ENCODE measurements at regions not wholly inside any gene's neighbourhood (a gene's known extent, or its start where the extent isn't known, plus 50 kb on each side); places are given as distances from the start of the nearest gene placed in this dataset.
"Not testable (repeated sequence)": the region's sequence is repeated elsewhere in the genome, so short reads cannot be mapped to it uniquely, and the experiment has no call there.

DNA sequence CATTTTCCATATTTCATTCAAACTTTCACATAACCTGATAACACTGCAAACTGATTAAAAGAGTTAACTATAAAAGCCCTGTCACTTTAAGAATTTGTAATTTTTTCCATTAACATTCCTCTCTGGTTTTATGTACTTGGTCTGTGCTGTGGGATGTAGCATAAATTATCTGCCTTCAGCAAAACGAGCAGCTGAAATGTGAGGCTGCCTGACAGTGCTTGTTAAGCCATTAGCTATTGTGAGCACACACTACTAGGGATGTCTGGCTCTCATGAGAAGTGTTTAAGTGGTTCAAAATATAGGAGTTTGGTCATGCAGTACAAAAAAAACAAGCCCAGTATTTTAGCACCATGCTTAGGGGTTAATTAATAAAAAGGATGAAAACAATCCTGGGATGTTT lies 63.0 kb downstream of the HOXA1 start:
- H3K4me3 ChIP-seq (ENCODE audit: low read length), result no peak overlapping the region
- peak overlapping the region in 2 of 8 donors; percentile 38 to 89 for H3K27ac Mint-ChIP-seq
- H3K27me3 ChIP-seq (ENCODE audit: insufficient read depth, low read length, poor library complexity, severe bottlenecking), result no peaks in the 10 kb centered on the region
- no peaks in the 10 kb centered on the region for H3K9me3 Mint-ChIP-seq
- no peak for DNase-seq
- POLR2A ChIA-PET, result no interaction called here
- no peaks in the 10 kb centered on the region for H3K9me3 ChIP-seq (ENCODE audit: low read length)
- H3K4me1 Mint-ChIP-seq, result peaks cover 17 to 24% (median 24%) of the 10 kb centered on the region in 3 donors
- H3K27me3 Mint-ChIP-seq, result peaks cover under 1 to 2% of the 10 kb centered on the region in 2 donors
- H3K4me3 Mint-ChIP-seq, result no peak overlapping the region
- H3K27ac ChIP-seq (ENCODE audit: low read depth, low read length), result no peak overlapping the region
- no peaks in the 10 kb centered on the region for H3K36me3 ChIP-seq (ENCODE audit: insufficient read depth, low read length)
- CTCF ChIA-PET, result no interaction called here
- peaks cover 0 to 4% (median 0%) of the 10 kb centered on the region in 3 donors for H3K36me3 Mint-ChIP-seq
- H3K4me1 ChIP-seq (ENCODE audit: insufficient read depth, low read length), result peaks cover 7% of the 10 kb centered on the region

DNA sequence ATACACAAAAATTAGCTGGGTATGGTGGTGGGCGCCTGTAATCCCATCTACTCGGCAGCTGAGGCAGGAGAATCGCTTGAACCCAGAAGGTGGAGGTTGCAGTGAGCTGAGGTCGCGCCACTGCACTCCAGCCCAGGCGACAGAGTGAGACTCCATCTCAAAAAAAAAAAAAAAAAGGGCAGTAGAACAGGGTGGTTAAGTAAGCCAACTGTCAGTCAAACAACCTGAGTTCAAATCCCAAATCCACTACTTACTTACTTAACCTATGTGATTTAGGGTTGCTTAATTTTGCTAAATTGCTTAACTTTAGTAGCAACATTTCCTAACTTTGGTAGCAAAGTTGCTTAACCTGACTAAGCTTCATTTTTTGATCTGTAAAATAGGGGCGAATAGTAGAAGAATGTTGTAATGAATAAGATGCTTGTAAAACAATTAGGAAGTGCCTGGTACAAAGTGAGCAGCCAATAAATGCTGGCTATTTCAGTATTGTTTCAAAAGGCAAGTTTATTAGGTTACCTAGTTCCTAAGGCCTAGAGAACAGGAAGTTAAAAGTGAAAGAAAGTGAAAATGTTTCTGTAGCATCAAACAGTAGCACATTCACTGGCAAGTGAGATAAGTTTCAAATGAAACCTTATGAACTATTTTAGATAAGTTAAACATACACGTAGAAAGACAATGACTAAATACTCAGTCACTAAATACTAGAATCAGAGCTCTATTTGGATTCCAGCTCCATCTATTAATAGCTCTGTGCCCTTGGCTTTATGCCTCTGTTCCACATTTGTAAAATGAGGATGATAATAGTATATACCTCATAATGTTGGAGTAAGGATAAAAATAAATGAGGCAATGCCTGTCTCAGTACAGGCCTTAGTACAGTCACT lies 64.3 kb downstream of the HOXA1 start:
- no peak for DNase-seq
- no peaks in the 10 kb centered on the region for H3K27me3 Mint-ChIP-seq
- ChIA-PET CTCF (no interaction called here), POLR2A (interaction anchor here (0.6 kb wide), 1 partner anchor 72 kb away, joined by 3 read pairs; no protein-coding TSS in a partner anchor)
- Histone ChIP-seq H3K27ac (ENCODE audit: low read depth, low read length) (no peak overlapping the region), H3K27me3 (ENCODE audit: insufficient read depth, low read length, poor library complexity, severe bottlenecking) (no peaks in the 10 kb centered on the region), H3K9me3 (ENCODE audit: low read length) (no peaks in the 10 kb centered on the region), H3K4me3 (ENCODE audit: low read length) (no peak overlapping the region), H3K36me3 (ENCODE audit: insufficient read depth, low read length) (no peaks in the 10 kb centered on the region), H3K4me1 (ENCODE audit: insufficient read depth, low read length) (peaks cover 7% of the 10 kb centered on the region)
- H3K27ac Mint-ChIP-seq, result peak overlapping the region in 7 of 8 donors; percentile 7 to 89 (median 81)
- H3K4me3 Mint-ChIP-seq, result peak overlapping the region in 6 of 7 donors; percentile 14 to 72 (median 52)
- H3K4me1 Mint-ChIP-seq, result peaks cover 17 to 24% (median 24%) of the 10 kb centered on the region in 3 donors
- no peaks in the 10 kb centered on the region for H3K9me3 Mint-ChIP-seq
- peaks cover 0 to 4% (median 0%) of the 10 kb centered on the region in 3 donors for H3K36me3 Mint-ChIP-seq

DNA sequence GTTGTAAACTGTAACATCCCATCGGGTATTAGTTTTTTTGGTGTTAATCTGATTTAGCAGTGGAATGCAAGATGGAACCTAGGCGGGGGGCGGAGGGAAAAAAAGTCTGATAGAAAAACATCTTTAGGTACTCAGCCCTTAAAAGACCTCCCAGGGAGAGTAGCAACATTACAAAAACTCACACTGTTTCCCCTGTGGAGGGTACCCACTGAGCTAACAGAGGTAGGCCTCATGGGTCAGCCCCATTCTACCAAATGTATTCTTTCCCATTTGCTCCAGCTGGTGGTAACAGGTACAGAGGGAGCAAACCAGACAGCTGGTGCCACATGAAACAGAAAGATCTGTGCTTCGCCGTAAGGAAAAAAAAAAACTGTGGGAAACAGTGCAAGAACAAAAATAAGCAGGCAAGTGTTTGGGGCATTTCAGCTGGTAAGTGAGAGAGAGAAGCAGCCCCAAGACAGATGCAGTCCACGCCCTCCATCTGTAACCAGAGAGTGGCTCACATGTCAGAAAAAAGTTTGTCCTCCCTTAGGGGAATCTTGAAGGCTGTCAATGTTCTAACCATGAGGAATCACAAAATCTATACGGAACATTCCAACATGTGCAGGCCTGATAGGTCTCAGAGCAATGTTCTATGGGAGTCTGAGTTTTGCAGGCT lies 65.3 kb downstream of the HOXA1 start:
- POLR2A ChIA-PET, result no interaction called here
- Histone ChIP-seq H3K36me3 (ENCODE audit: insufficient read depth, low read length) (no peaks in the 10 kb centered on the region), H3K27me3 (ENCODE audit: insufficient read depth, low read length, poor library complexity, severe bottlenecking) (no peaks in the 10 kb centered on the region), H3K27ac (ENCODE audit: low read depth, low read length) (no peak overlapping the region), H3K9me3 (ENCODE audit: low read length) (no peaks in the 10 kb centered on the region), H3K4me1 (ENCODE audit: insufficient read depth, low read length) (peaks cover 7% of the 10 kb centered on the region), H3K4me3 (ENCODE audit: low read length) (no peak overlapping the region)
- no peaks in the 10 kb centered on the region for H3K27me3 Mint-ChIP-seq
- peaks cover 0 to 4% (median 0%) of the 10 kb centered on the region in 3 donors for H3K36me3 Mint-ChIP-seq
- no peak overlapping the region for H3K4me3 Mint-ChIP-seq
- CTCF ChIA-PET, result no interaction called here
- peaks cover 17 to 24% (median 24%) of the 10 kb centered on the region in 3 donors for H3K4me1 Mint-ChIP-seq
- DNase-seq, result no peak
- no peaks in the 10 kb centered on the region for H3K9me3 Mint-ChIP-seq
- peak overlapping the region in 5 of 8 donors; percentile 5 to 81 (median 38) for H3K27ac Mint-ChIP-seq

DNA sequence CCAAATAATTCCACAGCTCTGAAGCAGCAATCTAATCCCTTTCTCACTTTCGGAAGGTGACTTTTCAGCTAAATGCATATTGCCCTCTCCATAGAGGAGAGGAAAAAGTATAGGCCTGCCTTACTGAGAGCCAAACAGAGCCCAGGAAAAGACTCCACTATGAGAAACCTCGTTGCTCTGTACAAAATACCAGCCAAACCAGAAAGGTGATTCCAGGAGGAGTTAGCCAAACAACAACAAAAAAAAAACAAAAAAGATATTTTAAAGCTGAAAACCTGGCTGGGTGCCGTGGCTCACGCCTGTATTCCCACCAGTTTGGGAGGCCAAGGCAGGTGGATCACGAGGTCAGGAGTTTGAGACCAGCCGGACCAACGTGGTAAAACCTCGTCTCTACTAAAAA lies 70.5 kb downstream of the HOXA1 start:
- no peak overlapping the region for H3K27ac ChIP-seq (ENCODE audit: low read depth, low read length)
- Mint-ChIP-seq H3K27ac (no peak overlapping the region), H3K36me3 (no peaks in the 10 kb centered on the region), H3K27me3 (peaks cover 0 to 7% of the 10 kb centered on the region in 2 donors), H3K4me3 (no peak overlapping the region), H3K4me1 (no peaks in the 10 kb centered on the region), H3K9me3 (no peaks in the 10 kb centered on the region)
- no peaks in the 10 kb centered on the region for H3K36me3 ChIP-seq (ENCODE audit: insufficient read depth, low read length)
- H3K4me1 ChIP-seq (ENCODE audit: insufficient read depth, low read length), result no peaks in the 10 kb centered on the region
- ChIA-PET POLR2A (no interaction called here), CTCF (interaction anchor here (1.4 kb wide), 1 partner anchor 86 kb away, joined by 3 read pairs; no protein-coding TSS in a partner anchor)
- no peaks in the 10 kb centered on the region for H3K9me3 ChIP-seq (ENCODE audit: low read length)
- no peaks in the 10 kb centered on the region for H3K27me3 ChIP-seq (ENCODE audit: insufficient read depth, low read length, poor library complexity, severe bottlenecking)
- DNase-seq, result no peak
- no peak overlapping the region for H3K4me3 ChIP-seq (ENCODE audit: low read length)

DNA sequence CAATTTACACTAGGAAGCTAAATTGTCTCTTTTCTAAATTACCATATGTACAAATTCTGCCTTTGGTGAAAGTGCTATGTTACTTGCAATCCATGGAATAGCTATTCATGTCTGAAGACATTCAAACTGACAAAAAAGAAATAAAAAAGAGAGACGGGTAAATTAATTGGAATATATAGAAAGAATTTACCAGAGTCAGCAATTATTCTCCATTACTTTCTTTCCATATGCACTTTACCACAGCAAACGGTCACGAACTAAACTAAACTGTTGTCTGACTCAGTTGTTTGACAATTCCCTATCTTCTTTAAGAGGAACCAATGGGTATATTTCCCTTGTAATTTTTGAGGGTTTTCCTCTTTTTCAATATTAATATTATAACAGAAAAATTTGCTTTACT lies 85.7 kb downstream of the HOXA1 start:
- Mint-ChIP-seq H3K36me3 (peaks cover 0 to 9% (median 0%) of the 10 kb centered on the region in 3 donors), H3K4me3 (no peak overlapping the region), H3K27me3 (peaks cover 27 to 45% of the 10 kb centered on the region in 2 donors), H3K4me1 (no peaks in the 10 kb centered on the region), H3K27ac (no peak overlapping the region), H3K9me3 (peaks cover 22 to 38% (median 26%) of the 10 kb centered on the region in 5 donors)
- no peak overlapping the region for H3K27ac ChIP-seq (ENCODE audit: low read depth, low read length)
- CTCF ChIA-PET, result no interaction called here
- no peaks in the 10 kb centered on the region for H3K27me3 ChIP-seq (ENCODE audit: insufficient read depth, low read length, poor library complexity, severe bottlenecking)
- no peaks in the 10 kb centered on the region for H3K4me1 ChIP-seq (ENCODE audit: insufficient read depth, low read length)
- H3K9me3 ChIP-seq (ENCODE audit: low read length), result no peaks in the 10 kb centered on the region
- POLR2A ChIA-PET, result no interaction called here
- no peaks in the 10 kb centered on the region for H3K36me3 ChIP-seq (ENCODE audit: insufficient read depth, low read length)
- H3K4me3 ChIP-seq (ENCODE audit: low read length), result no peak overlapping the region
- DNase-seq, result no peak

DNA sequence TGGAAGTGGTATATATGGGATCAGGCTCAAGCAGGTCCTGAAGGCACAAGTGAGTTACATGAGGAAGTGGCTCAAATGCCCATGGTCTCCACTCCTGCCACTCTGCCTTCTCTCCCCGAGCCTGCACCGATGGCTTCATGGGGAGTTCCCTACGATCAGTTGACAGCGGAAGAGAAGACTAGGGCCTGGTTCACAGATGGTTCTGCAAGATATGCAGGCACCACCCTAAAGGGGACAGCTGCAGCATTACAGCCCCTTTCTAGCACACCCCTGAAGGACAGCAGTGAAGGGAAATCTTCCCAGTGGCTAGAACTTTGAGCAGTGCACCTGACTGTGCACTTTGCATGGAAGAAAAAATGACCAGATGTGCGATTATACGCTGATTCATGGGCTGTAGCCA lies 95.3 kb downstream of the HOXA1 start:
- Mint-ChIP-seq H3K4me1 (no peaks in the 10 kb centered on the region), H3K27ac (no peak overlapping the region), H3K36me3 (peaks cover 0 to 5% (median 0%) of the 10 kb centered on the region in 3 donors), H3K9me3 (peaks cover 0 to 16% (median 5%) of the 10 kb centered on the region in 5 donors), H3K4me3 (no peak overlapping the region), H3K27me3 (peaks cover 2 to 24% of the 10 kb centered on the region in 2 donors)
- no peaks in the 10 kb centered on the region for H3K4me1 ChIP-seq (ENCODE audit: insufficient read depth, low read length)
- H3K4me3 ChIP-seq (ENCODE audit: low read length), result no peak overlapping the region
- POLR2A ChIA-PET, result no interaction called here
- H3K27ac ChIP-seq (ENCODE audit: low read depth, low read length), result no peak overlapping the region
- no peaks in the 10 kb centered on the region for H3K36me3 ChIP-seq (ENCODE audit: insufficient read depth, low read length)
- H3K9me3 ChIP-seq (ENCODE audit: low read length), result no peaks in the 10 kb centered on the region
- CTCF ChIA-PET, result no interaction called here
- DNase-seq, result no peak
- no peaks in the 10 kb centered on the region for H3K27me3 ChIP-seq (ENCODE audit: insufficient read depth, low read length, poor library complexity, severe bottlenecking)

DNA sequence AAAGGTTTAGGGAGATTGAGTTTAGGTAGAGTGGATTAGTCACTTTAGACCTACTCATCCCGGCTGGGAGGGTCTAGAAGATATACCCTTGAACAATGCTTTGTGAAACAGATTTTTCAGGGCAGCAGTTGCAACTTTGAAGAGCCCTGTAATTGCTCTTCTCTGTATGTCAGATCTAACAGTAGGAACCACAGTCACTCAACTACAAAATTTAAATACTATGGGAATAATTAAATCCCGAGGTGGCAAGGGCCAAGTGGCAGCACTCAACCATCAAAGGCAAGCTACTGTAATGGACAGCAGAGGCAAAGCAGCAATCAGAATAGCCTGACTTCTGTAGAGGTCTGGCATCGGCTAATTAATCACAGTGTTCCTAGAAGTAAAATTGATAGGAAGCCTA lies 97.5 kb downstream of the HOXA1 start:
- not testable (repeated sequence) for H3K4me3 Mint-ChIP-seq

DNA sequence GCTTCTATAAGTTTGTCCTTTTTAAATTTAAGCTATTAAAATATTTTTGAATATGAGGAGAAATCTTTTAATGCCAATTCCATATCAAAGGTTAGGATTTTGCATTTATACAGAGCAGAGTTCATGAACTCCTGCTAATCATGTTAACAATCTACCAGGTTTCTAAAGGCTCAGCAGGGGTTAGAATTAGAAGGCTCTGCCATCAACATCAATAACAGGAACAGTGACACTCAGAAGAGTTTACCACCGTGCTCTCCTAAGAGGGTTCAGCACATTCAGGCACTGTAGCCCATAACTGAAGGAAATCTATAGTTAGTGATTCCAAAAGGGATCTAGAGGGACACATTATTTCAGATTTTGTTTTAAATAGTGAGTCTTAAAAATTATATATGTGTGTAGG lies 100.1 kb downstream of the HOXA1 start:
- CTCF ChIA-PET, result no interaction called here
- peaks cover 8 to 37% of the 10 kb centered on the region in 2 donors for H3K27me3 Mint-ChIP-seq
- H3K36me3 Mint-ChIP-seq, result peaks cover 0 to 5% (median 0%) of the 10 kb centered on the region in 3 donors
- peaks cover 0 to 11% (median 5%) of the 10 kb centered on the region in 5 donors for H3K9me3 Mint-ChIP-seq
- Histone ChIP-seq H3K36me3 (ENCODE audit: insufficient read depth, low read length) (no peaks in the 10 kb centered on the region), H3K27me3 (ENCODE audit: insufficient read depth, low read length, poor library complexity, severe bottlenecking) (no peaks in the 10 kb centered on the region), H3K27ac (ENCODE audit: low read depth, low read length) (no peak overlapping the region), H3K4me3 (ENCODE audit: low read length) (no peak overlapping the region), H3K4me1 (ENCODE audit: insufficient read depth, low read length) (no peaks in the 10 kb centered on the region), H3K9me3 (ENCODE audit: low read length) (no peaks in the 10 kb centered on the region)
- no peaks in the 10 kb centered on the region for H3K4me1 Mint-ChIP-seq
- H3K27ac Mint-ChIP-seq, result no peak overlapping the region
- no peak overlapping the region for H3K4me3 Mint-ChIP-seq
- POLR2A ChIA-PET, result interaction anchor here (0.5 kb wide), 1 partner anchor 21 kb away, joined by 4 read pairs; no protein-coding TSS in a partner anchor
- no peak for DNase-seq

More for the DNA sequence above, 97.5 kb downstream of the HOXA1 start:
- POLR2A ChIA-PET; H3K27me3 ChIP-seq (ENCODE audit: insufficient read depth, low read length, poor library complexity, severe bottlenecking); CTCF ChIA-PET; H3K9me3 ChIP-seq (ENCODE audit: low read length); H3K4me3 ChIP-seq (ENCODE audit: low read length); H3K36me3 Mint-ChIP-seq; H3K4me1 Mint-ChIP-seq; DNase-seq; H3K36me3 ChIP-seq (ENCODE audit: insufficient read depth, low read length); H3K27ac Mint-ChIP-seq; H3K4me1 ChIP-seq (ENCODE audit: insufficient read depth, low read length); H3K27ac ChIP-seq (ENCODE audit: low read depth, low read length): not testable (repeated sequence)
- H3K9me3 Mint-ChIP-seq, result peaks cover 0 to 16% (median 5%) of the 10 kb centered on the region in 5 donors
- peaks cover 8 to 32% of the 10 kb centered on the region in 2 donors for H3K27me3 Mint-ChIP-seq
